HepG2 (cell line): ENCODE measurements at regions not wholly inside any gene's neighbourhood (a gene's known extent, or its start where the extent isn't known, plus 50 kb on each side); places are given as distances from the start of the nearest gene placed in this dataset.
A peak's percentile ranks its signal among the peaks of the same experiment; 100 is the strongest.

Experiments
- CCDC6 ChIP-seq: sonication (generic); formaldehyde crosslinking; IDR thresholded peaks from 2 replicates; pipeline ENCODE4 v1.8.1; 2022; ENCODE audit warnings: mild to moderate bottlenecking, missing genetic modification reagents, moderate library complexity
- CEBPG ChIP-seq: IDR thresholded peaks from 2 replicates; pipeline ENCODE4 v1.6.1; 2016
- ESRRA ChIP-seq: sonication (generic); formaldehyde crosslinking; IDR thresholded peaks from 2 replicates; pipeline ENCODE4 v1.5.1; 2020; ENCODE audit warnings: mild to moderate bottlenecking, low read depth, missing genetic modification reagents
- ETV5 ChIP-seq: IDR thresholded peaks from 2 replicates; pipeline ENCODE4 v1.6.1; 2018; ENCODE audit warnings: missing biosample characterization, missing genetic modification reagents, inconsistent platforms, borderline replicate concordance
- FOXK2 ChIP-seq: fragments of 450-650 bp; IDR thresholded peaks from 2 replicates; pipeline ENCODE4 v1.6.1; 2016
- HNRNPLL ChIP-seq: fragments of 200-400 bp; formaldehyde crosslinking; IDR thresholded peaks from 2 replicates; pipeline ENCODE4 v1.6.1; 2017; ENCODE audit warnings: mild to moderate bottlenecking, low read depth, low read length; ENCODE audit not compliant: poor library complexity, severe bottlenecking
- KLF13 ChIP-seq: sonication (generic); formaldehyde crosslinking; IDR thresholded peaks from 2 replicates; pipeline ENCODE4 v1.4.0; 2020; ENCODE audit warnings: mild to moderate bottlenecking, missing genetic modification reagents
- KLF6 ChIP-seq: IDR thresholded peaks from 2 replicates; pipeline ENCODE4 v1.8.0; 2016; ENCODE audit warnings: missing biosample characterization, missing genetic modification reagents
- PRMT3 ChIP-seq: sonication (generic); formaldehyde crosslinking; IDR thresholded peaks from 2 replicates; pipeline ENCODE4 v1.8.1; 2022; ENCODE audit warnings: low read depth, mild to moderate bottlenecking, moderate library complexity, missing genetic modification reagents, borderline replicate concordance
- XRCC5 ChIP-seq: fragments of 200-400 bp; formaldehyde crosslinking; optimal IDR thresholded peaks from 2 replicates; pipeline ENCODE3; 2017; ENCODE audit warnings: mild to moderate bottlenecking, low read length
- ZFP36L2 ChIP-seq: sonication (generic); formaldehyde crosslinking; IDR thresholded peaks from 2 replicates; pipeline ENCODE4 v1.4.0; 2020; ENCODE audit warnings: missing genetic modification reagents
- ZFYVE20 ChIP-seq: sonication (generic); formaldehyde crosslinking; IDR thresholded peaks from 2 replicates; pipeline ENCODE4 v1.8.0; 2023; ENCODE audit warnings: low read depth, mild to moderate bottlenecking, moderate library complexity, missing genetic modification reagents, borderline replicate concordance
- ZNF224 ChIP-seq: sonication (generic); formaldehyde crosslinking; IDR thresholded peaks from 2 replicates; pipeline ENCODE4 v1.5.0; 2020; ENCODE audit warnings: mild to moderate bottlenecking, missing genetic modification reagents
- ZNF3 ChIP-seq: IDR thresholded peaks from 2 replicates; pipeline ENCODE4 v1.7.0; 2017; ENCODE audit warnings: inconsistent platforms
- ZNF44 ChIP-seq: sonication (generic); formaldehyde crosslinking; IDR thresholded peaks from 2 replicates; pipeline ENCODE4 v1.5.1; 2020; ENCODE audit warnings: mild to moderate bottlenecking, missing genetic modification reagents
- ZNF746 ChIP-seq: sonication (generic); formaldehyde crosslinking; IDR thresholded peaks from 2 replicates; pipeline ENCODE4 v1.8.0; 2022; ENCODE audit warnings: mild to moderate bottlenecking, missing genetic modification reagents
- TF ChIP-seq, protein P1 (sequence below): sonication (generic); formaldehyde crosslinking; IDR thresholded peaks from 2 replicates; pipeline ENCODE4 v1.8.0; 2022; ENCODE audit warnings: missing genetic modification reagents, mild to moderate bottlenecking, borderline replicate concordance
- TF ChIP-seq, protein P2 (sequence below): sonication (generic); formaldehyde crosslinking; IDR thresholded peaks from 2 replicates; pipeline ENCODE4 v1.5.0; 2020; ENCODE audit warnings: mild to moderate bottlenecking, missing genetic modification reagents
- TF ChIP-seq, protein P3 (sequence below): sonication (generic); formaldehyde crosslinking; conservative IDR thresholded peaks from 2 replicates; pipeline ENCODE4 v1.8.0; 2022; ENCODE audit warnings: low read depth, missing genetic modification reagents
- TF ChIP-seq, protein P4 (sequence below): IDR thresholded peaks from 2 replicates; pipeline ENCODE4 v1.6.1; 2016; ENCODE audit warnings: missing compliant biosample characterization, missing genetic modification reagents, borderline replicate concordance
- TF ChIP-seq, protein P5 (sequence below): sonication (generic); formaldehyde crosslinking; IDR thresholded peaks from 2 replicates; pipeline ENCODE4 v1.8.0; 2022; ENCODE audit warnings: mild to moderate bottlenecking, missing genetic modification reagents, moderate library complexity
- TF ChIP-seq, protein P6 (sequence below): sonication (generic); formaldehyde crosslinking; IDR thresholded peaks from 2 replicates; pipeline ENCODE4 v1.5.1; 2020; ENCODE audit warnings: mild to moderate bottlenecking, missing genetic modification reagents, borderline replicate concordance

DNA sequence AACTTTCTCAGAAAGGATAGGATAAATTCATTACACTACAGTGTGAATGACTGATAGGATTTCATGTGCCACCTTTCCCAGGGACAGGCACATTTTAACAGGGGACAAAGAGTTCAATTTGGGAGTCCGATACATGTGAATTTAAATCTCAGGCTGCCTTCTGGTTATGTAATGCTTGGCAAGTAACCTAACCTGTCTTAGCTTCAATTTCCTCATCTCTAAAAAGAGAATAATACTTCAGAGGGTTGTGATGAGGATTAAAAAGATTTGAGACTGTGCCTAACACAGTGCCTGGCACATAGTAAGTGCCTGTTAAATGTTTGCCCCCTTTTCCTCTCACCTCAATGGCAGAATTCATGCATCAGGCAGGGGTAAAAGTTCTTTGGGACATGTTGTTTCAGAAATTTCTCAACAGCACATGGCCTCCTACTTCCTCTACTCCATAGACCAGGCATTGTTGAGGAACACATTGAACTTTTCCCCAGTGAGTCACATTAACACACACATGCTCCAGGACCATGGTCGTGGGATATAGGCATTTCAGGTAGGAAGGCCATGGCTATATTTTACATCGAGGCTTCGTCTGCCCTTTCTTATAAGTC, 94.6 kb upstream of the EGFLAM start (continued):
- TF ChIP-seq, protein P1, sequence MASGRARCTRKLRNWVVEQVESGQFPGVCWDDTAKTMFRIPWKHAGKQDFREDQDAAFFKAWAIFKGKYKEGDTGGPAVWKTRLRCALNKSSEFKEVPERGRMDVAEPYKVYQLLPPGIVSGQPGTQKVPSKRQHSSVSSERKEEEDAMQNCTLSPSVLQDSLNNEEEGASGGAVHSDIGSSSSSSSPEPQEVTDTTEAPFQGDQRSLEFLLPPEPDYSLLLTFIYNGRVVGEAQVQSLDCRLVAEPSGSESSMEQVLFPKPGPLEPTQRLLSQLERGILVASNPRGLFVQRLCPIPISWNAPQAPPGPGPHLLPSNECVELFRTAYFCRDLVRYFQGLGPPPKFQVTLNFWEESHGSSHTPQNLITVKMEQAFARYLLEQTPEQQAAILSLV (CRISPR knock-in tag), result no peak
- no peak for TF ChIP-seq ESRRA (CRISPR knock-in tag)
- no peak for TF ChIP-seq ZFP36L2 (CRISPR knock-in tag)
- TF ChIP-seq, protein P2, sequence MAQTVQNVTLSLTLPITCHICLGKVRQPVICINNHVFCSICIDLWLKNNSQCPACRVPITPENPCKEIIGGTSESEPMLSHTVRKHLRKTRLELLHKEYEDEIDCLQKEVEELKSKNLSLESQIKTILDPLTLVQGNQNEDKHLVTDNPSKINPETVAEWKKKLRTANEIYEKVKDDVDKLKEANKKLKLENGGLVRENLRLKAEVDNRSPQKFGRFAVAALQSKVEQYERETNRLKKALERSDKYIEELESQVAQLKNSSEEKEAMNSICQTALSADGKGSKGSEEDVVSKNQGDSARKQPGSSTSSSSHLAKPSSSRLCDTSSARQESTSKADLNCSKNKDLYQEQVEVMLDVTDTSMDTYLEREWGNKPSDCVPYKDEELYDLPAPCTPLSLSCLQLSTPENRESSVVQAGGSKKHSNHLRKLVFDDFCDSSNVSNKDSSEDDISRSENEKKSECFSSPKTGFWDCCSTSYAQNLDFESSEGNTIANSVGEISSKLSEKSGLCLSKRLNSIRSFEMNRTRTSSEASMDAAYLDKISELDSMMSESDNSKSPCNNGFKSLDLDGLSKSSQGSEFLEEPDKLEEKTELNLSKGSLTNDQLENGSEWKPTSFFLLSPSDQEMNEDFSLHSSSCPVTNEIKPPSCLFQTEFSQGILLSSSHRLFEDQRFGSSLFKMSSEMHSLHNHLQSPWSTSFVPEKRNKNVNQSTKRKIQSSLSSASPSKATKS (CRISPR knock-in tag), result no peak
- TF ChIP-seq ZNF224 (CRISPR knock-in tag), result no peak
- peak; percentile 96 for TF ChIP-seq ETV5 (CRISPR knock-in tag)
- TF ChIP-seq CEBPG (CRISPR knock-in tag), result peak; percentile 90
- TF ChIP-seq, protein P3, sequence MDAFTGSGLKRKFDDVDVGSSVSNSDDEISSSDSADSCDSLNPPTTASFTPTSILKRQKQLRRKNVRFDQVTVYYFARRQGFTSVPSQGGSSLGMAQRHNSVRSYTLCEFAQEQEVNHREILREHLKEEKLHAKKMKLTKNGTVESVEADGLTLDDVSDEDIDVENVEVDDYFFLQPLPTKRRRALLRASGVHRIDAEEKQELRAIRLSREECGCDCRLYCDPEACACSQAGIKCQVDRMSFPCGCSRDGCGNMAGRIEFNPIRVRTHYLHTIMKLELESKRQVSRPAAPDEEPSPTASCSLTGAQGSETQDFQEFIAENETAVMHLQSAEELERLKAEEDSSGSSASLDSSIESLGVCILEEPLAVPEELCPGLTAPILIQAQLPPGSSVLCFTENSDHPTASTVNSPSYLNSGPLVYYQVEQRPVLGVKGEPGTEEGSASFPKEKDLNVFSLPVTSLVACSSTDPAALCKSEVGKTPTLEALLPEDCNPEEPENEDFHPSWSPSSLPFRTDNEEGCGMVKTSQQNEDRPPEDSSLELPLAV (CRISPR knock-in tag), result no peak
- no peak for TF ChIP-seq ZNF44 (CRISPR knock-in tag)
- peak; percentile 56; the same call in 1 of the 2 replicates for TF ChIP-seq ZNF746 (CRISPR knock-in tag)
- peak; percentile 24 for TF ChIP-seq XRCC5
- 0 out of 2 replicates have a peak, but pooled peaks have one; percentile 13 for TF ChIP-seq FOXK2
- TF ChIP-seq, protein P4, sequence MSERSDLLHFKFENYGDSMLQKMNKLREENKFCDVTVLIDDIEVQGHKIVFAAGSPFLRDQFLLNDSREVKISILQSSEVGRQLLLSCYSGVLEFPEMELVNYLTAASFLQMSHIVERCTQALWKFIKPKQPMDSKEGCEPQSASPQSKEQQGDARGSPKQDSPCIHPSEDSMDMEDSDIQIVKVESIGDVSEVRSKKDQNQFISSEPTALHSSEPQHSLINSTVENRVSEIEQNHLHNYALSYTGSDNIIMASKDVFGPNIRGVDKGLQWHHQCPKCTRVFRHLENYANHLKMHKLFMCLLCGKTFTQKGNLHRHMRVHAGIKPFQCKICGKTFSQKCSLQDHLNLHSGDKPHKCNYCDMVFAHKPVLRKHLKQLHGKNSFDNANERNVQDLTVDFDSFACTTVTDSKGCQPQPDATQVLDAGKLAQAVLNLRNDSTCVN, result 0 out of 2 replicates have a peak, but pooled peaks have one; percentile 36
- TF ChIP-seq PRMT3 (CRISPR knock-in tag), result no peak
- TF ChIP-seq, protein P5, sequence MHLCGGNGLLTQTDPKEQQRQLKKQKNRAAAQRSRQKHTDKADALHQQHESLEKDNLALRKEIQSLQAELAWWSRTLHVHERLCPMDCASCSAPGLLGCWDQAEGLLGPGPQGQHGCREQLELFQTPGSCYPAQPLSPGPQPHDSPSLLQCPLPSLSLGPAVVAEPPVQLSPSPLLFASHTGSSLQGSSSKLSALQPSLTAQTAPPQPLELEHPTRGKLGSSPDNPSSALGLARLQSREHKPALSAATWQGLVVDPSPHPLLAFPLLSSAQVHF (CRISPR knock-in tag), result no peak
- TF ChIP-seq ZNF3 (CRISPR knock-in tag), result peak; percentile 90
- no peak for TF ChIP-seq CCDC6 (CRISPR knock-in tag)
- TF ChIP-seq KLF6, result no peak
- TF ChIP-seq, protein P6, sequence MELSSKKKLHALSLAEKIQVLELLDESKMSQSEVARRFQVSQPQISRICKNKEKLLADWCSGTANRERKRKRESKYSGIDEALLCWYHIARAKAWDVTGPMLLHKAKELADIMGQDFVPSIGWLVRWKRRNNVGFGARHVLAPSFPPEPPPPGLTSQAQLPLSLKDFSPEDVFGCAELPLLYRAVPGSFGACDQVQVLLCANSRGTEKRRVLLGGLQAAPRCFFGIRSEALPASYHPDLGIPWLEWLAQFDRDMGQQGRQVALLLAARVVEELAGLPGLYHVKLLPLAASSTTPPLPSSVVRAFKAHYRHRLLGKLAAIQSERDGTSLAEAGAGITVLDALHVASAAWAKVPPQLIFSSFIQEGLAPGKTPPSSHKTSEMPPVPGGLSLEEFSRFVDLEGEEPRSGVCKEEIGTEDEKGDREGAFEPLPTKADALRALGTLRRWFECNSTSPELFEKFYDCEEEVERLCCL (CRISPR knock-in tag), result no peak
- TF ChIP-seq HNRNPLL, result no peak
- TF ChIP-seq ZFYVE20 (CRISPR knock-in tag), result no peak
- TF ChIP-seq KLF13 (CRISPR knock-in tag), result no peak
